GM19035 (cell line): ENCODE measurements at regions not wholly inside any gene's neighbourhood (a gene's known extent, or its start where the extent isn't known, plus 50 kb on each side); places are given as distances from the start of the nearest gene placed in this dataset.
A peak's percentile ranks its signal among the peaks of the same experiment; 100 is the strongest.
"Not testable (repeated sequence)": the region's sequence is repeated elsewhere in the genome, so short reads cannot be mapped to it uniquely, and the experiment has no call there.

Experiments
- ATAC-seq: cut with Tn5 transposase; IDR thresholded peaks from one replicate; pipeline ENCODE4 v1.9.1; 2021; ENCODE audit not compliant: unreplicated experiment

DNA sequence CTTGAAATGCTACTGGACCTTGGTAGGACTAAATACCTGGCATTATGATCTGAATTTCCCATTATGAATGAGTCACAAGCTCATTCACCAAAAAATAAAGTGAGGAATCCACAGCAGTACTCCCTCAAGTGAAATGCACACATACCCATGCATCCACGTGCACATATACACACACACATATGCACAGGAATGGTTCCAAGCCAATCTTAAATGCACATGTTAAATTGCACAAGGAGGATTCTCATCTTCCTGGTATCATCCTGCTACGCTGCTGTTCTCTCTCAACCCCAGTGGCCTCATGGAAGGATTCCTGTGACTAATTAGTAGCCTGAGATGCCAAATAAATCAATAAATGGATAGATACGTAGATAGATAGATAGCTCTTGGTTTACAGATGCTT is 132.1 kb upstream of the KLF12 start:
- no peak for ATAC-seq

DNA sequence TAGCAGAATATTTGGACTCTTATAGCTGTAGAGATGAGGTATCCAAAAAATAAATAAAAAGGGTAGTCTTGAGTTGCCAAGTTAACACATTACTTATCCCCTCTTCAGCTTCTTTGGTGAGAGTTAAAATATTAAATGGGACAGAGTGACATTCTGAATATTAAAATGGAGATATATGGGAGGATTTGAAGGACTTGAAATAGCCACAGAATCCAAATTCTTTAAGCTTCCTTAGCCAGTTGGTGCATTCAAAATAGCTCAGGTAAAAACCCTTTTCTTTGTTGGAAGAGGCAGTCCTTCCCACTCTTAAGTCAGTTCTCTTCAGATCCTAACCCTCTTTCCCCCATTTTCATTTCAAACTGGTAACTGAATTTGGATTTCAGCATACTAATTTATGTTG is 130.1 kb upstream of the KLF12 start:
- ATAC-seq, result no peak

DNA sequence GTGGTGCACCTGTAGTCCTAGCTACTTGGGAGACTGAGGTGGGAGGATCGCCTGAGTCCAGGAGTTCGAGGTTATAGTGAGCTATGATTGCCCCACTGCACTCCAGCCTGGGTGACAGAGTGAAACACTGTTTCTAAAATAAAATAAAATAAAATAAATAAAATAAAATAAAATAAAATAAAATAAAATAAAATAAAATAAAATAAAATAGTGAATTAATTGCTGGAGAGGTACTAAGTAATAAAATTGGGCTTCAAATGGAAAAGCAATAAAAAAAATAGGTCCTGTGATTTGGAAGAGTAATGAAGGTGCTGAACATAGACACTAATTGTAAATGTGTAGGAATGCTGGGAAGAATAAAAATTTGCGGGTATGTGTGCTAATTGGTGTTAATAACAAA is 126.2 kb upstream of the KLF12 start:
- not testable (repeated sequence) for ATAC-seq

DNA sequence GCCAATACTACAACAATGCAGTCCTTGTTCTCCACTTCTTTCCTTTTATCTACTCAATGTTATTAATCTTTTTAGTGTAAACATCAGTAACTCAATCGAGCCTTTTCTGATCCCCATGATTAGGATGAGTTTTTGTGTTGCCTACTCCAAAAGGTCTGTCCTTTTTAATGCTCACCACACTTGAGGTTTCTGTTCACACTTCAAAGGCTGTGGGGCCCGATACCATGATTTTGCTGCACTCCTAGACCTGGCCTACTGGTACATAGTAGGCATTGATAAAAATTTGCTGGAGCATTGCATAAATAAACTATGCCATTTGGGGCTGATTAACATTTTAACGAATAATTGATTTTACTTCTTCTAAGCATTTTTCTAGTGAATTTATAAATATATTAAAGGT is 125.4 kb upstream of the KLF12 start:
- ATAC-seq, result no peak

DNA sequence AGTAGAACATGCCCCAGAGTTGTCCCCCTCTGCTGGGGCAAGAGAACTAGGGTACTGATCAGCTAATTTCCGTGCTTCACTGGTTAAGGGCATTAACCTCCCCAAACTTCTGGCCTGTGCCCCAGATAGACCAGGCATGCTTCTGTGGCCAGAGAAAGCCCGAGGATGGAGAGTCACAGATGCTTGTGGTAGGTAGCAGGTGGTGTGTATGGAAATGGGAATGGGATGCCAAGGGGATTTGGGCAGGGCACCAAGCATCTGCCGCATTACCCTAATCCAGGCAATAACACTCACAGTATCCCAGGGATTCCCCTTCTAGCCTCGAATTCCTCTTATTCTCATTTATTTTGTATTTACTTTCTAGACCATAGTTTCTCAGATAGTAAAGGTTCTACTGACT is 124.8 kb upstream of the KLF12 start:
- no peak for ATAC-seq

DNA sequence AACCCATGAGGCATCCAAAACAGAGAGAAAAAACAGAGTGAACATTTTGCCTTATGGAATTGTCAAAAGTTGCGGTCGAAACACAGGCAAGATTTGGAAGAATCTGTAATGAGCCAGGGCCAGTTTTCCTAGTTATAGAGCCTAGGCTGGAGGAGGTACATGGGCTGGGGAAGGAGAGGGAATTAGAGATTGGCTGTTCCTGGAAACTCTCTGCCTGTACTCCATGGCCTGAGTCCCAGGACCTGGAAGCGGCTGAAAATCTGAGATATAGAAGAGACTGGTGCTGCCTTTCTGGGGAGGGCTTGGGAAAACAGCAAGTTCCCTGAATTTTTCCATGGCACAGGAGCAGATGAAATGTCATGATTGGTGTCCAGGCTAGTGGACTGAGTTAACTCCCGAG is 122.8 kb upstream of the KLF12 start:
- no peak for ATAC-seq

DNA sequence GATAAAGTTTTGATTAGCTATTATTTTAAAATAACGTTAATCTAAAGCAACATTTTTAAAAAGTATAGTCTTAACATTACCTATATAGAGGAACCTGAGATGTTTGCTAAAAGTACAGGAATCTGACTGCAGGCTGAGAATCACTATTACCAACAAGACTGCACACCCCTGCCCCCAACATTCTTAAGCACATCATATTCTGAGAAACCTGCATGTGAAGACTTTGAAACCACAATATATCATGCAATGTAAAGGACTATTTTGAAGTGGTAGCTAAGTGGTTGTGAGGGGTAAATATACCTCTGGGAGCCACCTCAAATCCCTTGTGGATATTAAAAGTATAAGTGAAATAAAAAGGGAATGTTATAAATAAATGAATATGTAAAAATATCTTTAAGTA is 119.0 kb upstream of the KLF12 start:
- no peak for ATAC-seq

DNA sequence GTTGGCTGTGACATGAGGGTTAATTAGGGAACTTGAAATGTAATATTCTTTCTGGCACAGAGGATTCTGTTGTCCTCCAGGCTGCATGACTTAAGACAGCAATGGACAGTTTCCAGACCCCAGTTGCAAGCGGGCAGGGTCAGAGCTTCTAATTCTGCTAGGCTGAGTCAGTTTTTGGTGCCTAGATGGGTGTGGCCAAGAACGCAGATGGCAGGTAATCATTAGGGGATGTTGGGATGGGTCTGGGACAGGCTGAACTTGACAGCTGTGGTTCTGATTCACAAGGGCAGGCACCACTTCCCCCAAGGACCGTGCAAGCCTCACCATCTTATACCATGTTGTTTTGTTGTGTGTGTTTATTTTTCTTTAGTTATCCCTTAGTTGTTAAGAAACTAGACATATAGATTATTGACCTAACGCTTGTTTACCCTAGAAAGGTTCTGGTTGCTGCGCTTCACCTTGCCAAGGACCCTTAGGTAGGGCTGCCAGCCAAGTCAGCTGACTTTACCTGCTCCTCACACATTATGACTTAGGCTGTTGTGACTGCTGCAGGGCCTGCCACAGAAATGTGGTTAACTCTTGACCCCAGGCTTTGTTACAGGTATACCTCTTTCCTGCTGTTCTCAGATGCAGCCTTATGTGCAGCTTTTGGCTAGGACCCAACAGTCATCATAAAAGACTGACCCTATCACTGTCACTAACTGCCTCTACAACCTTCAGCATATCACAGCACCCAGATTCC is 117.7 kb upstream of the KLF12 start:
- no peak for ATAC-seq

DNA sequence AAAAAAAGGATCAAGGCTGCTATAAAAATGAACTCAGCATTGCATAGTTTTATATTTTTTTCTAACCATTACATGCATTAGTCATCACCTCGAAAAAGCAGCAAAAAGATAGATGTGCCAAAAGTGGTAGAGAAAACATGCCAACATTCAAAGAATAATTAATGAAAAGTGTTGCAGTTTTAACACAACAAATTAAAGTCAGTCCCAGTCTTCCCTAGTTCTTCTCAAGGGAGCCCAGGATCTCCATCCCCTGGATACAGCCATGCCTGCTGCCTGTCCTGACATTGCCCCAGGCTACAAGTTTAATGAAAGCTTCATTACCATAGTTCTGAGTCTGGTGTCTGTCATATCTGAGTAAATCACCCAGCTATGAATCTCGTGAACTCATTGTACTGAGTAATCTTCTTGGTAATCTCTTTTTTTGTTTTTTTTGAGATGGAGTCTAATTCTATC is 116.6 kb upstream of the KLF12 start:
- no peak for ATAC-seq

DNA sequence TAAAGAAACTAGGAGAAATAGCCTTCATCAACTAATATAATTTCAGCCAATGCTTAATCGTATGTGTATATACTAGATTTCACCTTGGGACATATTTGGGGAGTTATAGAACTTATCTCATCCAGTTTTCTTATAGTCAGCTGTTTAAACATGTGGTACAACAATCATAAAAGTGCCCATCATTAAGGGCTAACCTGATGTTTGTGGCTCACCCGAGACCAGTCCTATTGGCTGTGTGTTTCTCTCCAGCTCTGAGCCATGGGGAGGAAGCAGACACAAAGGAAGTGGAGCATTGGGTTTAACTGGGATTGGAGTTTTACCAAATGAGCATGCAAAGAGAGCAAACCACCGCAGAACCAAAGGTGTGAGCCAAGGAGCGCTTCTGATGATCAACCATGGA is 114.3 kb upstream of the KLF12 start:
- no peak for ATAC-seq

DNA sequence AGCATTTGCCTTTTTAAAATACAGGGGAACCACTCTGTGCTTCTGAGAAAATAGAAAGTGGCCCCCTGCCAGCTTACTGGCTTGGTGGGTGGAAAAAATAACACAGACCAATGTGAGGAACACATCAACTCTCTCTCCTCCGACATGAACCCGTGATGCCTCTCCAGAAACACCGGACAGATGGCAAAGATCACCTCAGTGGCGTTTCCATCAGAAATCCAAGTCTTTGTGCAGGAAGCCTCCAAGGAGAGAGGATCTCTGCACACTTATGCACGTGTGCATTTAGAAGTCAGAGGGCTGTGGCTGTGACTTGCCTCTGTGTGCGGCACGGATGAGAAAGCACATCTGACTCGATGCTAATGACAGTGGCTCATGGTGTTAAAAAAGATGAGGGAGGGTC is 112.3 kb upstream of the KLF12 start:
- no peak for ATAC-seq

DNA sequence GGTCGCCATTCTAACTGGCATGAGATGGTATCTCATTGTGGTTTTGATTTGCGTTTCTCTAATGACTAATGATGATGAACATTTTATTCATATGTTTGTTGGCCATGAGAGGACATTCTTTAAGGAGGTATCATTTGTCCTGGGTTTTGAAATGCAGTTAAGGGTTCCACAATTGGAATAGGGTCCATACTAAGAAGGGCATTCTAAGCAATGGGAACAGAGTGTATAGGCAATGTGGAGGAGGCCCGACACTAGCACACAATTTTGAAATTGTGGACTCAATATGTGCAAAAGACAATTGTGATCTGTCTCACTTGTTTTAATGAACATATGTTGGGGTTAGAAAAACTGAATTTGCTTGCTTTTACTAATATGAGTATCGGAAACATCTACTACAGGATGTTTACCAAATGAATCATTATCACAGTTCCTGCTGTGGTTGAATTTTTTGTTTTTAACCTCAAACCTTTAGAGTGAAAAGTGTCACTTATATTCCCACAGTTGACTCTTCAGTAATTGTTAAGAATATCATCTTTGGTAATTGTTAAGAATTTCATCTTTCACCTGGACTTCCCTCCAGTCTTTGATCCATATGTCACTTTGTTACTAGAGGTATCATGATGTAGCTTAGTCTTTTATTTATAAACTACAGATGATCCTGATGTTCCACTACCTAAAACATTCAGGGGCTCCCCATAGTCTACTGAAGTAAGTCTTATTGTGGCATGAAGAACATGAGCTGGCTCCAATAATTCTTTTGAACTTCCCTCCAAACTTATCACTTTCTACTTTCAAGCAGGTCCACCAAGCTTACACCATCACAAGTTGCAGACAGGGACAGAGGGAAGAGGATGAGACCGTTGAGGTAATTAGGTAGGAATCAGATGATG is 109.7 kb upstream of the KLF12 start:
- ATAC-seq, result peak; percentile 68

DNA sequence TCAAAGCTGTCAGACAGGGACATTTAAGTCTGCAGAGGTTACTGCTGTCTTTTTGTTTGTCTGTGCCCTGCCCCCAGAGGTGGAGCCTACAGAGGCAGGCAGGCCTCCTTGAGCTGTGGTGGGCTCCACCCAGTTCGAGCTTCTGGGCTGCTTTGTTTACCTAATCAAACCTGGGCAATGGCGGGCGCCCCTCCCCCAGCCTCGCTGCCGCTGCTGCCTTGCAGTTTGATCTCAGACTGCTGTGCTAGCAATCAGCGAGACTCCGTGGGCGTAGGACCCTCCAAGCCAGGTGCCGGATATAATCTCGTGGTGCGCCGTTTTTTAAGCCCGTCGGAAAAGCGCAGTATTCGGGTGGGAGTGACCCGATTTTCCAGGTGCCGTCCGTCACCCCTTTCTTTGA is 107.1 kb upstream of the KLF12 start:
- not testable (repeated sequence) for ATAC-seq

DNA sequence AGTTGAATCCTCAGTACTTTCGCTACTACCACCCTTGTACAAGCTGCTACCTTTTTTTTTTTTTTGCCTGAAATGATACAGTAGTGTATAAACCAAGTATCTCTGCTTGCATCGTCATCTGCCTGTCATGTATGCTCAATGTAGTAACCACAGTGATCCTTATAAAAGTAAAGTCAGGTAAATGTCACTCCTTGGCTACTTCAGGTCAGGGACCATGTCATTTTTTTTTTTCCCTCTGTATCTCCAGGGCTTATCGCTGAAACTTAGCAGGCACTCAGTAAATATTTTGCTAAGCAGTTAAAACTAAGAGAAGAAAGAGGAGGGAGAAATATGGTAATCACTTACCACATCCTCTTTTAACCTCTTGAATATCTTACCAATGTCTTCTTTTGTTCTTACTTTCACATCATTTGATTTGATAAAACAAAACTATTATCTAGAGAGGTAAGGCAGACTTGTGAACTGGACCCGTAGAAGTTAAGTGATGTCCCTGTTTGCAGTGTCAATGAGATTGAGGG is 96.8 kb upstream of the KLF12 start:
- ATAC-seq, result no peak

DNA sequence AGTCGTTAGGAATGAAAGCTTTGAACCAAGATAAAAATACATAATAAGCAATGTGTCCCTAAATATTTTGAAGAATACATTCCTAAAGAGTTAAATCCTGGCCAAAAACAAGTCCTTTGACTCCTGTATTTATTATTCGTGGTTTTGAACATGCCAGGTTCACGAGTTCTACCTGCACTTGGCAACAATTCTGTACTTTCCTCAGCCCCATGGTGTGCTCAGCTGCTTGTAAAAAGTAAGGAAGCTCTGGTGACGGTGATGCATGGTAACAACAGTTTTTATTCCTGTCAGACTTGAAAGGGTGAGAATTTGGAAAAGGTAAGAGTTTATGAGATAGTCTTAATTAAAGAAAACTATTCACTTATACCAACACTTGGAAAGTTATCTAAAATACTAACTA is 95.0 kb upstream of the KLF12 start:
- no peak for ATAC-seq

DNA sequence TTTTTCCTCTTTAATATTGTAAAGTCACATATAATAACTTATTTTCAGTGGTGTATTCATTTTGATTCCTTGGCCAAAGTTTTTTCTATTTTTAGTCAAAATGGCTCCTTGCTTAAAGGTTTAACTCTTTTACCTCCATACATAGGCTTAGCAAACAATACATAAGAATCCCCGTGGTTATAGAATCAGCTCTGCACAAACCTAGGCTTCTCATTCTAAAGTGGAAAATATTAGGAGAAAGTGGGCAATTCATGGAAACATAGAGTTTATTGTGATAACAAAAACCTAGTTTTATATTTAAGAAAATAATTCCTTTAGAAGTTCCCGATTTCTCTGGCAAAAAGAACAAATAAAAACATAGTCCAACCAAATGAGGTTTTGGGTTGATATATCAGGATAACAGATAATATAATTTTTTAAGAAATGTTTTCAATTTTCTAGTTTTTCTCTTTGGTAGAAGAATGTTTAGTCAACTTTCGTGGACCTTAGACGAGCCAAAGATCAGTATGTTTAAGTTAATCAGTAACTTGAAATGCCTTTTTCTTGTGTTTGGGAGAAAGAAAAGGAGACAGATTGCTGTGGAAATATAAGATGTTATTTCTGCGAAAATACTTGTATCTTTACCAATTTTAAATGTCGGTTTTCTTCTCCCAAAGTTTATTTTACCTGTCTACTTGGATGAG is 93.4 kb upstream of the KLF12 start:
- ATAC-seq, result no peak

DNA sequence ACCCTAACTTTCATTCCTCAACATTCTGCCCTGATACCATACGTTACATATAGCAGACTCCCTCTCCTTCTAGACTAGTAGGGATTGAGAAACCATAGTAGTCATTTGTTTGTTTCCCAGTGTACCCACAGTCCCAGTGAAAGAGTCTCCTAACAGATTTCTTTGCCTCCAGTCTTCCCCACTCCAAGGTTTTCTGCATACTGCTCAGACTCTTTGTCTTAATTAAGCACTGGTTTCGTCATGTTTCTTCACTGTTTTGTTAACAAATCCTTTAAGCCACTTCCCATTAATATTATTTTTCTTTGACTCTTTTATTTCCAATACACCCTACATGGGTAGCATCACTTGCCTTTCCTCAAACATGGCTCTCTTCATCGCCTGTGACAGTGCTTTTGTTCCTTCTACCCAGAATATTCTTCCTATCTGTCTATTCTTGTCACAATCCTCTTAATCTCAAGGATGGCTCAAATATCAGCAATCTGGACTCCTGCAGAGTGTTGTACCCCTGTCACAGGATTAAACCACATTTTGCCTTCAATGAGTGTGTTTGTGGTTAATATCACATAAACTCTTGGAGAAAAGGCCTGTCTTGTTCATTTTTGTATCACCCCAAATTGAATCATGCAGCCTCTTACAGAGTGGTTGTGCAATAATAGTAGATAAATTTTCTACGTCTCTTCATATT is 92.7 kb upstream of the KLF12 start:
- ATAC-seq, result no peak

DNA sequence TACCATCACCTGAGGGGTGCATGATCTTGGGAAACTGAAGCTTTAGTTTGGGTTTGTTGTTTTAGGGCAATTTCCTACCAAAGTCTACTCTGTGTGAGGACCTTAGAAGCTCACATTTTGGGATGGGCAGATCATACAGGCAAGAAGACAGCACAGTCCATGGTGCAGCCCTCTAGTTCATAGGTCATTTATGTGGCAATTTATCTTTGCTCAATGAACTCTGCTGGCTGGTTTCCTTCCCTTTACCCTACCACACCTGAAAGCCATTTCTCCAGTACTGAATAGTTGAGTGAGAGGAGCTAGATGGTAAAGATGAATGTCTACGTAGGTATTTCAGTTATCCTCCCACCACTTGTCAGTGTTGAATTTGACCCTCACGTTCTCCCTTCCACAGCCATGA is 87.5 kb upstream of the KLF12 start:
- no peak for ATAC-seq

DNA sequence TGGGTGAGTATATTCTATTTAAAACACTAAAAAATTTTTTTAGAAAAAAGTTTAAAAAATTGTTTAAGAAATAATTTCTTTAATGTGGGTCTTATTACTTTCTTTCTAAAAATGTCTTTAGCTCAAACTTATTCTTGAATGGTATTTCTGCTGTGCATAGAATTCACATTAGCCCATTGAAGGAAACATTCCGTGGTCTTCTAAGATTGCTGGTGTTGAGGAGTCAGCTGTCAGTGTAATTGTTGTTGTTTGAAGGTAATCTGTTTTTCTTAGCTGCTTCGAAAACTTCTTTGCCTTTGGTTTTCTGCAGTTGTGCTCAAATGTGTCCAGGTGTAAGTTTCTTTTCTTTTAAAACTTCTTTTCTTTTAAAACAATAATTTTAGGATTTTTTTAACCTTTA is 85.4 kb upstream of the KLF12 start:
- ATAC-seq, result no peak

DNA sequence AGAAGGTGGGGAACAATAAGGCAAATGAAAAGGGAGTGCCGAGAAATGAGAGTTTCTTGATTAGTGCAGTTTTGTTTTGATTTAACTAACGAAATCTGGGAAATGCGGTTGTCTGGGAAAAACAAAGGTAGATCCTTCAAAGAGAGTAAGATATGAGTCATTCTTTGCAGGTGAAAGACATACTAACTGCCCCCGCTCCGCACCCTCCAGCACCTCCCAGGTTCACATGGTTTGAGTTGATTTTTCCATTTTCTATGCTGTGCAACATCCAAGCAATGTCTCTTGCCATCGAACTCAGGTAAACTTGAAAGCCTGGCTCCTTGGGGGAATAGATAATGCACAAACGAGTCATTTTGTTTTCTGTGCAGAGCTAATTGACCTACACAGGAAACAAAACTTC is 84.1 kb upstream of the KLF12 start:
- no peak for ATAC-seq

DNA sequence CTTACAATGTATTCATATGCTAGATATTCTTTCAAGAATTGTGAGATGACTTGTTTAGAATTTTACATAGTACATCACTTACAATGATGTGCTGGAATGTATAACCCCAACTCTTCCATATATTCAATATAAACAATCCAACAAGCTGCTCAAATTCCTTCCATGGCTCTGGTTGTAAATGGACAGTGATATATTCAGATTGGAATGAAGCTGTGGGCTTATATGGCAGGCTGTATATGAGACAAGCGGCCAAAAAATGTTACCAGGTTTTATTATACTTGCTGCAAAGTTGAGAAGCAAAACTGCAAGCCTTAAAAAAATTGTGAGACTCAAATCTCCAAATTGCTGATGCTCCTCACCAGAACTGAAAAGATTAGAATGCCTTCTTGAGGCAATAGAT is 83.6 kb upstream of the KLF12 start:
- ATAC-seq, result no peak
